ENCODE measurements at regions not wholly inside any gene's neighbourhood (a gene's known extent, or its start where the extent isn't known, plus 50 kb on each side); places are given as distances from the start of the nearest gene placed in this dataset.

GRCh38 chr12:126588586-126589249 lies 1523.5 kb downstream of the AACS start:
- FAIRE-seq, result no peak
- H3K27me3 ChIP-seq (ENCODE audit: control insufficient read depth, insufficient read depth, low read length), result no peaks in the 10 kb centered on the region
- intact Hi-C loops (cut with DNase I), result no loop called here
- H3K4me1 ChIP-seq (ENCODE audit: control insufficient read depth in 2 of 3, insufficient read depth in 2 of 3, low read depth in 1 of 3, low read length in 3 of 3), result no peaks in the 10 kb centered on the region
- H3K9me3 ChIP-seq (ENCODE audit: control insufficient read depth in 2 of 3, insufficient read depth in 1 of 3, low read length in 3 of 3), result no peaks in the 10 kb centered on the region
- H3K4me3 ChIP-seq (ENCODE audit: low read length in 3 of 3), result no peak overlapping the region
- H3K36me3 ChIP-seq (ENCODE audit: control insufficient read depth in 2 of 3, insufficient read depth in 3 of 3, low read length in 3 of 3), result no peaks in the 10 kb centered on the region
- no peak overlapping the region for H3K9ac ChIP-seq (ENCODE audit: low read length in 3 of 3)
- H3K27ac ChIP-seq (ENCODE audit: low read depth in 2 of 2, low read length in 2 of 2), result no peak overlapping the region
- no peak for TF ChIP-seq CTCF (IDR thresholded peaks at IDR 0.05; ENCODE audit: borderline replicate concordance, extremely low read depth, insufficient read depth)
- DNase-seq, result no peak

- Histone ChIP-seq H3K36me3 (ENCODE audit: control insufficient read depth in 2 of 3, insufficient read depth in 3 of 3, low read length in 3 of 3) (no peaks in the 10 kb centered on the region), H3K4me1 (ENCODE audit: control insufficient read depth in 2 of 3, insufficient read depth in 2 of 3, low read depth in 1 of 3, low read length in 3 of 3) (no peaks in the 10 kb centered on the region), H3K27ac (ENCODE audit: low read depth in 2 of 2, low read length in 2 of 2) (no peak overlapping the region), H3K4me3 (ENCODE audit: low read length in 3 of 3) (no peak overlapping the region), H3K27me3 (ENCODE audit: control insufficient read depth, insufficient read depth, low read length) (no peaks in the 10 kb centered on the region), H3K9ac (ENCODE audit: low read length in 3 of 3) (no peak overlapping the region), H3K9me3 (ENCODE audit: control insufficient read depth in 2 of 3, insufficient read depth in 1 of 3, low read length in 3 of 3) (no peaks in the 10 kb centered on the region)
- TF ChIP-seq CTCF (IDR thresholded peaks at IDR 0.05; ENCODE audit: borderline replicate concordance, extremely low read depth, insufficient read depth), result no peak
- DNase-seq (peak in 3 of 5 donors; percentile 20 to 75 (median 65)), FAIRE-seq (no peak)
- intact Hi-C loops (cut with DNase I), result no loop called here
Measured at GRCh38 chr12:126591533-126591932, 1526.3 kb downstream of the AACS start.

GRCh38 chr12:126601184-126602170 lies 1536.2 kb downstream of the AACS start:
- no peak overlapping the region for H3K27ac ChIP-seq (ENCODE audit: low read depth in 2 of 2, low read length in 2 of 2)
- DNase-seq, result no peak

More at GRCh38 chr12:126601184-126602170, 1536.2 kb downstream of the AACS start:
- H3K9me3 ChIP-seq (ENCODE audit: control insufficient read depth in 2 of 3, insufficient read depth in 1 of 3, low read length in 3 of 3), result no peaks in the 10 kb centered on the region
- no peak overlapping the region for H3K9ac ChIP-seq (ENCODE audit: low read length in 3 of 3)
- intact Hi-C loops (cut with DNase I), result no loop called here
- TF ChIP-seq CTCF (IDR thresholded peaks at IDR 0.05; ENCODE audit: borderline replicate concordance, extremely low read depth, insufficient read depth), result no peak
- H3K4me1 ChIP-seq (ENCODE audit: control insufficient read depth in 2 of 3, insufficient read depth in 2 of 3, low read depth in 1 of 3, low read length in 3 of 3), result no peaks in the 10 kb centered on the region
- no peak overlapping the region for H3K4me3 ChIP-seq (ENCODE audit: low read length in 3 of 3)
- H3K36me3 ChIP-seq (ENCODE audit: control insufficient read depth in 2 of 3, insufficient read depth in 3 of 3, low read length in 3 of 3), result no peaks in the 10 kb centered on the region
- no peak for FAIRE-seq
- H3K27me3 ChIP-seq (ENCODE audit: control insufficient read depth, insufficient read depth, low read length), result no peaks in the 10 kb centered on the region
